CD4-positive, alpha-beta T cell (primary cell): ENCODE measurements at regions not wholly inside any gene's neighbourhood (a gene's known extent, or its start where the extent isn't known, plus 50 kb on each side); places are given as distances from the start of the nearest gene placed in this dataset.

Experiments
- ATAC-seq: fragments of 200-7000 bp; cut with Tn5 transposase; one replicate; pipeline ENCODE4 v1.10.0; 2022; ENCODE audit warnings: mild to moderate bottlenecking; ENCODE audit not compliant: poor library complexity
- CTCF ChIA-PET: fragments of 350-600 bp; sonication (Branson Sonifier 250); formaldehyde crosslinking; loops from one replicate; lab custom pipeline; 2021; ENCODE audit warnings: antibody characterized with exemption, inconsistent platforms; lab: Charles Lee
- POLR2A ChIA-PET: fragments of 350-600 bp; sonication (Branson Sonifier 250); formaldehyde crosslinking; loops from one replicate; lab custom pipeline; 2021; ENCODE audit warnings: antibody characterized with exemption, inconsistent platforms; lab: Charles Lee
- DNase-seq, 14 experiments: peaks; one replicate each; pipeline ENCODE4 v3.0.0-alpha.2; 2013 to 2020; ENCODE audit warnings: mixed read lengths in 2 of 14
- H3K27ac ChIP-seq, 2 donors: one replicate each; pipeline versions ENCODE4 v1.5.1 to v1.7.0; 2013; ENCODE audit warnings: low read length in 2 of 2, low read depth in 1 of 2, mild to moderate bottlenecking in 1 of 2
- H3K27me3 ChIP-seq, 2 experiments: 1 replicate in 1 of 2; 2 replicates in 1 of 2; pipeline versions ENCODE4 v1.6.1 to v1.7.0; 2013; ENCODE audit warnings: low read length in 2 of 2, control low read depth in 1 of 2, mild to moderate bottlenecking in 1 of 2, moderate library complexity in 1 of 2; ENCODE audit not compliant: insufficient read depth in 2 of 2, control insufficient read depth in 1 of 2
- H3K36me3 ChIP-seq: one replicate; pipeline ENCODE4 v1.6.1; 2013; ENCODE audit warnings: low read length, control low read depth; ENCODE audit not compliant: insufficient read depth
- H3K4me1 ChIP-seq: one replicate; pipeline ENCODE4 v1.6.1; 2013; ENCODE audit warnings: low read length, control low read depth; ENCODE audit not compliant: insufficient read depth
- H3K4me3 ChIP-seq: one replicate; pipeline ENCODE4 v1.5.1; 2013; ENCODE audit warnings: mild to moderate bottlenecking, low read length, moderate library complexity
- H3K9me3 ChIP-seq, 2 experiments: 1 replicate in 1 of 2; 2 replicates in 1 of 2; pipeline versions ENCODE4 v1.6.1 to v1.7.0; 2013; ENCODE audit warnings: low read length in 2 of 2, mild to moderate bottlenecking in 2 of 2, control low read depth in 1 of 2, moderate library complexity in 1 of 2; ENCODE audit not compliant: control insufficient read depth in 1 of 2, insufficient read depth in 1 of 2
- H3K27ac Mint-ChIP-seq: one replicate; pipeline ENCODE4 v1.8.0; 2020; ENCODE audit warnings: mixed read lengths
- H3K27me3 Mint-ChIP-seq: one replicate; pipeline ENCODE4 v1.8.0; 2021; ENCODE audit warnings: mixed read lengths
- H3K36me3 Mint-ChIP-seq: one replicate; pipeline ENCODE4 v1.8.0; 2021; ENCODE audit warnings: low read depth, mixed read lengths
- H3K4me1 Mint-ChIP-seq: one replicate; pipeline ENCODE4 v1.8.0; 2021; ENCODE audit warnings: low read depth, mixed read lengths
- H3K4me3 Mint-ChIP-seq: one replicate; pipeline ENCODE4 v1.8.0; 2020; ENCODE audit warnings: mild to moderate bottlenecking, mixed read lengths
- H3K9me3 Mint-ChIP-seq: one replicate; pipeline ENCODE4 v1.8.0; 2020; ENCODE audit warnings: mixed read lengths
- intact Hi-C, 2 experiments: fragments of 100-400 bp; cut with DNase I in 1 of 2; cut with micrococcal nuclease in 1 of 2; formaldehyde crosslinking; loops; one replicate each; pipeline versions ENCODE4 v1.15.1 to v1.9.0; 2023 to 2025; cut with DNase I, micrococcal nuclease
- TF ChIP-seq, protein P1 (sequence below): fragments of 200-600 bp; IDR thresholded peaks from one replicate; pipeline ENCODE4 v1.8.0; 2022; ENCODE audit warnings: antibody characterized with exemption, mild to moderate bottlenecking

DNA sequence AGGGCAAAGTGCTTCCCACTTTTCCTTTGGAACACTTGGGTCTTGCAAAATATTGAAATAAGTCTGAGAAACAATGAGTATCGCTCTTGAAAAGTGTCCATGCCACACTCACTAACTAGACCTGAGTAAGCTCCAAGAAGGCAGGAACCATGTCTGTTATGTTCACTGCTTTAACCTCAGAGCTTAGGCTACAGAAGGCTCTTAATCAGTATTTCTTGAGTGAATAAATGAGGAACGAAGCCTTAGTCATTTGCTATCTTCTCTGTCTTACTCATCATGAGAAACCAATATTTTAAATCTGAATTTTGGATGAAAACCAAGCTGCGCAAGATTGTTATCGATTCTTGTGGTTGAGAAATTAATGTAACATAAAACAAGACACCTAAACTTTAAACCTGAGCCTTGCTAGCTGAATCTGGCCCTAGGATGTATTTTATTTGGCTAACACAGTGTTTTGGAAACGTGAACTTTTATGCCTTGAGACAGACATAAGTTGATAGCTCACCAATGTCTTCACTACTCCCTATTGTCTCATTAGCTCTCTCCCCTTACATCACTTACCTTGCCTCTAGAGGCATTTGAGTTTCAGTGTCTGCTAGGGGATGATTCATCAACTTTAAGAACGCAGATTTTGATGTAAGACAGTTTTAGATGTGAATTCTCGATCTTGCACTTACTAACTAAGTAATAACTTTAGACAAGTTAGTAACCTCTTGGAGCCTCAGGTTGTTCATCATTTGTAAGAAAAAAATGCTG lies 392.8 kb upstream of the MEIS1 start:
- H3K36me3 Mint-ChIP-seq = no peaks in the 10 kb centered on the region
- no peaks in the 10 kb centered on the region for H3K4me1 Mint-ChIP-seq
- Histone ChIP-seq H3K27me3 (no peaks in the 10 kb centered on the region), H3K4me3 (no peak overlapping the region), H3K9me3 (no peaks in the 10 kb centered on the region), H3K4me1 (no peaks in the 10 kb centered on the region), H3K27ac (no peak overlapping the region), H3K36me3 (no peaks in the 10 kb centered on the region)
- H3K4me3 Mint-ChIP-seq = no peak overlapping the region
- H3K27me3 Mint-ChIP-seq = peaks cover 4% of the 10 kb centered on the region
- ChIA-PET CTCF (no interaction called here), POLR2A (no interaction called here)
- no peak for DNase-seq
- no peak for ATAC-seq
- TF ChIP-seq, protein P1, sequence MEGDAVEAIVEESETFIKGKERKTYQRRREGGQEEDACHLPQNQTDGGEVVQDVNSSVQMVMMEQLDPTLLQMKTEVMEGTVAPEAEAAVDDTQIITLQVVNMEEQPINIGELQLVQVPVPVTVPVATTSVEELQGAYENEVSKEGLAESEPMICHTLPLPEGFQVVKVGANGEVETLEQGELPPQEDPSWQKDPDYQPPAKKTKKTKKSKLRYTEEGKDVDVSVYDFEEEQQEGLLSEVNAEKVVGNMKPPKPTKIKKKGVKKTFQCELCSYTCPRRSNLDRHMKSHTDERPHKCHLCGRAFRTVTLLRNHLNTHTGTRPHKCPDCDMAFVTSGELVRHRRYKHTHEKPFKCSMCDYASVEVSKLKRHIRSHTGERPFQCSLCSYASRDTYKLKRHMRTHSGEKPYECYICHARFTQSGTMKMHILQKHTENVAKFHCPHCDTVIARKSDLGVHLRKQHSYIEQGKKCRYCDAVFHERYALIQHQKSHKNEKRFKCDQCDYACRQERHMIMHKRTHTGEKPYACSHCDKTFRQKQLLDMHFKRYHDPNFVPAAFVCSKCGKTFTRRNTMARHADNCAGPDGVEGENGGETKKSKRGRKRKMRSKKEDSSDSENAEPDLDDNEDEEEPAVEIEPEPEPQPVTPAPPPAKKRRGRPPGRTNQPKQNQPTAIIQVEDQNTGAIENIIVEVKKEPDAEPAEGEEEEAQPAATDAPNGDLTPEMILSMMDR = no peak
- intact Hi-C loops = no loop called here
- H3K27ac Mint-ChIP-seq = no peak overlapping the region
- H3K9me3 Mint-ChIP-seq = no peaks in the 10 kb centered on the region

DNA sequence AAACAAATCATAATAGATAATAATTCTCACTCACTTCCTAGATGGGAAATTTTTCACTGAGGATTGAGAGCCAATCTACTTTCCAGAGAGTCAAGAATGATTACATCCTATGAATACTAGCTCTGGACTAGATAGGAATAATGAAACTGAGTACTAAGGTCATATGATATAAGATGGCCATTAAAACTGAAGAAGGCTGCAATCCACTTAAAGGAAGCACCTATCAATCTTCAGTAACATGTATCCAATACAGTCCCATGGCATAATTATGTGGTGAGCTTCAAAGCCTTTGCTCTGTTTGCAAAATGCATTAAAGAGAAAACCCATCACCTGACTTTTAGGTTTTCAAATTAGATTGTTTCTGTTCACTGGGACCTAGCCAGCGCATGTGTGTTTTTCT lies 398.0 kb upstream of the MEIS1 start:
- Mint-ChIP-seq H3K27ac (no peak overlapping the region), H3K9me3 (no peaks in the 10 kb centered on the region), H3K4me1 (no peaks in the 10 kb centered on the region), H3K27me3 (peaks cover 9% of the 10 kb centered on the region), H3K4me3 (no peak overlapping the region), H3K36me3 (no peaks in the 10 kb centered on the region)
- ATAC-seq (no peak), DNase-seq (no peak)
- no peaks in the 10 kb centered on the region for H3K36me3 ChIP-seq
- intact Hi-C loops = no loop called here
- H3K27me3 ChIP-seq = no peaks in the 10 kb centered on the region
- CTCF ChIA-PET = no interaction called here
- POLR2A ChIA-PET = no interaction called here
- H3K9me3 ChIP-seq = no peaks in the 10 kb centered on the region
- H3K4me3 ChIP-seq = no peak overlapping the region
- TF ChIP-seq, protein P1 = no peak
- H3K27ac ChIP-seq = no peak overlapping the region
- H3K4me1 ChIP-seq = no peaks in the 10 kb centered on the region

DNA sequence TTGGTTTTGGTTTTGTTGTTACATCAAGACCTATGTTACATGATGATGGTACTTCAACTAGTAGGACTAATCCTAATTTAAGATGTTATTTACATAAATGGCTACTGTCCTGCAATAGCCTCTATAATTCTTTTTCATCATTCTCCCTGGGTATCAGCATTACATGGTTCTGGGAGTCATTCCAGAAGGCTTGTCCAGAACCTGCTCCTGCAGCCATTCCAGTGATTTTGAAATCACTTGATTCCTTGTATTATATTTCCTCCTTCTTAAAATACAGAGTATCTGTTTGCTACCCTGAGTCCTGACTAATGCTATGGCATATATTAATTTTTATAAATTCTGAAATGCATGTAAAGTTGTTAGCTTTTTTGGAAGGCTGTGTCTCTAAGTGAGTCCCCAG lies 400.5 kb upstream of the MEIS1 start:
- H3K27me3 ChIP-seq = no peaks in the 10 kb centered on the region
- Mint-ChIP-seq H3K4me1 (no peaks in the 10 kb centered on the region), H3K27ac (no peak overlapping the region), H3K9me3 (peaks cover 3% of the 10 kb centered on the region), H3K27me3 (peaks cover 10% of the 10 kb centered on the region), H3K36me3 (no peaks in the 10 kb centered on the region), H3K4me3 (no peak overlapping the region)
- H3K36me3 ChIP-seq = no peaks in the 10 kb centered on the region
- TF ChIP-seq, protein P1 = no peak
- H3K27ac ChIP-seq = no peak overlapping the region
- intact Hi-C loops = no loop called here
- DNase-seq (no peak), ATAC-seq (no peak)
- ChIA-PET POLR2A (no interaction called here), CTCF (no interaction called here)
- no peak overlapping the region for H3K4me3 ChIP-seq
- no peaks in the 10 kb centered on the region for H3K9me3 ChIP-seq
- no peaks in the 10 kb centered on the region for H3K4me1 ChIP-seq
